HL-60 (cell line): ENCODE measurements at regions not wholly inside any gene's neighbourhood (a gene's known extent, or its start where the extent isn't known, plus 50 kb on each side); places are given as distances from the start of the nearest gene placed in this dataset.

ENCODE experiments used
- GABPA ChIP-seq: IDR thresholded peaks from 2 replicates; pipeline ENCODE4 v1.6.1; 2012; ENCODE audit warnings: low read depth
- POLR2AphosphoS5 ChIP-seq: IDR thresholded peaks from 2 replicates; pipeline ENCODE4 v1.6.1; 2012; ENCODE audit warnings: low read depth
- SPI1 ChIP-seq: IDR thresholded peaks from 2 replicates; pipeline ENCODE4 v1.6.1; 2012; ENCODE audit warnings: low read depth, mild to moderate bottlenecking, borderline replicate concordance
- TF ChIP-seq, protein P1 (sequence below): IDR thresholded peaks from one replicate; pipeline ENCODE4 v1.5.1; 2011; ENCODE audit warnings: low read length, control low read depth, inconsistent platforms; ENCODE audit not compliant: insufficient read depth
- TF ChIP-seq, protein P2 (sequence below): IDR thresholded peaks from 2 replicates; pipeline ENCODE4 v1.6.1; 2012; ENCODE audit warnings: low read depth; ENCODE audit not compliant: insufficient replicate concordance

DNA sequence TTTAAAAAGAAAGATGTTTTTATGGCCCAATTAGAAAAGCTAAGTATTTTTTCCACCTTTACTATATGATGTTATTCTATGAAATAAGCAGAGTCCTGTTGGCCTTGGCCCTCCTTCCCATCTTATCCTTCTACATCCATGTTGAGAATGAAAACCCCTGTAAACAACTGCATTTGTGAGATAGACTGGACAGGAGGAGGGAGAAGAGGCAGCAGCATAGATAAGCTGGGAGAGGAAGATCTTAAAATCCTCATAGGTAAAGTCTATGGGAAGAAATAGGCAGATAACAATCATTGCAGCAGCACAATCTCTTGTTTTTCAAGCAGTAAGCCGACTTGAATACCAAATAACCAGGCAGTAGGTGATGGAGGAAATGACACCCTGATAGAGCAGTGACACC, 207.6 kb upstream of the PARD3B start:
- TF ChIP-seq, protein P1, sequence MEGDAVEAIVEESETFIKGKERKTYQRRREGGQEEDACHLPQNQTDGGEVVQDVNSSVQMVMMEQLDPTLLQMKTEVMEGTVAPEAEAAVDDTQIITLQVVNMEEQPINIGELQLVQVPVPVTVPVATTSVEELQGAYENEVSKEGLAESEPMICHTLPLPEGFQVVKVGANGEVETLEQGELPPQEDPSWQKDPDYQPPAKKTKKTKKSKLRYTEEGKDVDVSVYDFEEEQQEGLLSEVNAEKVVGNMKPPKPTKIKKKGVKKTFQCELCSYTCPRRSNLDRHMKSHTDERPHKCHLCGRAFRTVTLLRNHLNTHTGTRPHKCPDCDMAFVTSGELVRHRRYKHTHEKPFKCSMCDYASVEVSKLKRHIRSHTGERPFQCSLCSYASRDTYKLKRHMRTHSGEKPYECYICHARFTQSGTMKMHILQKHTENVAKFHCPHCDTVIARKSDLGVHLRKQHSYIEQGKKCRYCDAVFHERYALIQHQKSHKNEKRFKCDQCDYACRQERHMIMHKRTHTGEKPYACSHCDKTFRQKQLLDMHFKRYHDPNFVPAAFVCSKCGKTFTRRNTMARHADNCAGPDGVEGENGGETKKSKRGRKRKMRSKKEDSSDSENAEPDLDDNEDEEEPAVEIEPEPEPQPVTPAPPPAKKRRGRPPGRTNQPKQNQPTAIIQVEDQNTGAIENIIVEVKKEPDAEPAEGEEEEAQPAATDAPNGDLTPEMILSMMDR: no peak
- TF ChIP-seq POLR2AphosphoS5: no peak
- TF ChIP-seq, protein P2, sequence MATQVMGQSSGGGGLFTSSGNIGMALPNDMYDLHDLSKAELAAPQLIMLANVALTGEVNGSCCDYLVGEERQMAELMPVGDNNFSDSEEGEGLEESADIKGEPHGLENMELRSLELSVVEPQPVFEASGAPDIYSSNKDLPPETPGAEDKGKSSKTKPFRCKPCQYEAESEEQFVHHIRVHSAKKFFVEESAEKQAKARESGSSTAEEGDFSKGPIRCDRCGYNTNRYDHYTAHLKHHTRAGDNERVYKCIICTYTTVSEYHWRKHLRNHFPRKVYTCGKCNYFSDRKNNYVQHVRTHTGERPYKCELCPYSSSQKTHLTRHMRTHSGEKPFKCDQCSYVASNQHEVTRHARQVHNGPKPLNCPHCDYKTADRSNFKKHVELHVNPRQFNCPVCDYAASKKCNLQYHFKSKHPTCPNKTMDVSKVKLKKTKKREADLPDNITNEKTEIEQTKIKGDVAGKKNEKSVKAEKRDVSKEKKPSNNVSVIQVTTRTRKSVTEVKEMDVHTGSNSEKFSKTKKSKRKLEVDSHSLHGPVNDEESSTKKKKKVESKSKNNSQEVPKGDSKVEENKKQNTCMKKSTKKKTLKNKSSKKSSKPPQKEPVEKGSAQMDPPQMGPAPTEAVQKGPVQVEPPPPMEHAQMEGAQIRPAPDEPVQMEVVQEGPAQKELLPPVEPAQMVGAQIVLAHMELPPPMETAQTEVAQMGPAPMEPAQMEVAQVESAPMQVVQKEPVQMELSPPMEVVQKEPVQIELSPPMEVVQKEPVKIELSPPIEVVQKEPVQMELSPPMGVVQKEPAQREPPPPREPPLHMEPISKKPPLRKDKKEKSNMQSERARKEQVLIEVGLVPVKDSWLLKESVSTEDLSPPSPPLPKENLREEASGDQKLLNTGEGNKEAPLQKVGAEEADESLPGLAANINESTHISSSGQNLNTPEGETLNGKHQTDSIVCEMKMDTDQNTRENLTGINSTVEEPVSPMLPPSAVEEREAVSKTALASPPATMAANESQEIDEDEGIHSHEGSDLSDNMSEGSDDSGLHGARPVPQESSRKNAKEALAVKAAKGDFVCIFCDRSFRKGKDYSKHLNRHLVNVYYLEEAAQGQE: no peak
- TF ChIP-seq GABPA: no peak
- TF ChIP-seq SPI1: no peak
